HG03442 (cell line): ENCODE measurements at regions not wholly inside any gene's neighbourhood (a gene's known extent, or its start where the extent isn't known, plus 50 kb on each side); places are given as distances from the start of the nearest gene placed in this dataset.
"Not testable (repeated sequence)": the region's sequence is repeated elsewhere in the genome, so short reads cannot be mapped to it uniquely, and the experiment has no call there.

Experiments
- ATAC-seq: cut with Tn5 transposase; IDR thresholded peaks from one replicate; pipeline ENCODE4 v1.9.1; 2021; ENCODE audit warnings: mild to moderate bottlenecking, moderate library complexity; ENCODE audit not compliant: unreplicated experiment

GRCh38 chr2:134062235-134062634 lies 191.6 kb upstream of the MGAT5 start:
- not testable (repeated sequence) for ATAC-seq

GRCh38 chr2:134063916-134064315 lies 190.0 kb upstream of the MGAT5 start:
- ATAC-seq, result not testable (repeated sequence)

GRCh38 chr2:134070281-134070741 lies 183.6 kb upstream of the MGAT5 start:
- no peak for ATAC-seq

- no peak for ATAC-seq
These were observed 181.5 kb upstream of the MGAT5 start for GRCh38 chr2:134072341-134072740.

- ATAC-seq, result no peak
These were observed 180.8 kb upstream of the MGAT5 start for GRCh38 chr2:134073023-134073422.

- no peak for ATAC-seq
These were observed 179.3 kb upstream of the MGAT5 start for GRCh38 chr2:134074619-134075018.

GRCh38 chr2:134075204-134075603 lies 178.7 kb upstream of the MGAT5 start:
- ATAC-seq, result no peak

GRCh38 chr2:134078354-134078753 lies 175.5 kb upstream of the MGAT5 start:
- ATAC-seq, result no peak

- peak; percentile 96 for ATAC-seq
These were observed 174.5 kb upstream of the MGAT5 start for GRCh38 chr2:134079373-134079772.

- ATAC-seq, result no peak
These were observed 173.3 kb upstream of the MGAT5 start for GRCh38 chr2:134080386-134081089.

GRCh38 chr2:134081238-134081938 lies 172.5 kb upstream of the MGAT5 start:
- ATAC-seq, result no peak

- no peak for ATAC-seq
These were observed 170.3 kb upstream of the MGAT5 start for GRCh38 chr2:134083548-134083947.

- ATAC-seq, result no peak
These were observed 167.2 kb upstream of the MGAT5 start for GRCh38 chr2:134086594-134087219.

- peak; percentile 71 for ATAC-seq
These were observed 166.4 kb upstream of the MGAT5 start for GRCh38 chr2:134087371-134087921.

GRCh38 chr2:134089454-134089853 lies 164.4 kb upstream of the MGAT5 start:
- ATAC-seq, result no peak

GRCh38 chr2:134097740-134098139 lies 156.1 kb upstream of the MGAT5 start:
- no peak for ATAC-seq

GRCh38 chr2:134098321-134098720 lies 155.6 kb upstream of the MGAT5 start:
- ATAC-seq, result no peak

- no peak for ATAC-seq
These were observed 154.6 kb upstream of the MGAT5 start for GRCh38 chr2:134099273-134099672.

- no peak for ATAC-seq
These were observed 150.7 kb upstream of the MGAT5 start for GRCh38 chr2:134103196-134103595.

GRCh38 chr2:134104754-134105153 lies 149.1 kb upstream of the MGAT5 start:
- ATAC-seq, result no peak

GRCh38 chr2:134107402-134107801 lies 146.5 kb upstream of the MGAT5 start:
- no peak for ATAC-seq

GRCh38 chr2:134108113-134108512 lies 145.8 kb upstream of the MGAT5 start:
- ATAC-seq, result no peak
